ENCODE measurements at regions not wholly inside any gene's neighbourhood (a gene's known extent, or its start where the extent isn't known, plus 50 kb on each side); places are given as distances from the start of the nearest gene placed in this dataset.

DNA sequence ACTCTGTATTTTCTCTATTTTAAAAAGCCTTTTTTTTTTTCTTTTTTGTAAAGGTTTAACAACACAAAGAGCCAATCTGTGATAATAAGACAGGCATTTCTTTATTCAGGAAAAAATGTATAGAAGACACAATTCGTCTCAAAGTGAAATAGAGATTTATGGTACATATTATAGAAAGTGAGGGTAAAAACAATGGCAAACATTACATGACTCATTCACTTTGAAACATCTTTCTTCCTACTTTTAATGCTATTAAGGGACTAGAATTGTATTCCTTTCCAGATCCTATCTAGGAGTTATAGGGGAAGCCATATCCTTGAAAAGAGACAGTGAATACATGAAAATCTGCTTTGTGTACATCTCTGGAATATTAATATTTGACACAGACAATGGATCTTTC lies 137.1 kb upstream of the MCTP2 start:
- Mint-ChIP-seq H3K27me3 (ENCODE audit: insufficient read depth) (peaks cover 2% of the 10 kb centered on the region), H3K4me1 (ENCODE audit: low read depth) (no peaks in the 10 kb centered on the region), H3K27ac (no peak overlapping the region), H3K4me3 (no peak overlapping the region), H3K9me3 (no peaks in the 10 kb centered on the region), H3K36me3 (ENCODE audit: low read depth) (no peaks in the 10 kb centered on the region)
- DNase-seq (ENCODE audit: low spot score) = no peak
- intact Hi-C loops (cut with micrococcal nuclease) = no loop called here

DNA sequence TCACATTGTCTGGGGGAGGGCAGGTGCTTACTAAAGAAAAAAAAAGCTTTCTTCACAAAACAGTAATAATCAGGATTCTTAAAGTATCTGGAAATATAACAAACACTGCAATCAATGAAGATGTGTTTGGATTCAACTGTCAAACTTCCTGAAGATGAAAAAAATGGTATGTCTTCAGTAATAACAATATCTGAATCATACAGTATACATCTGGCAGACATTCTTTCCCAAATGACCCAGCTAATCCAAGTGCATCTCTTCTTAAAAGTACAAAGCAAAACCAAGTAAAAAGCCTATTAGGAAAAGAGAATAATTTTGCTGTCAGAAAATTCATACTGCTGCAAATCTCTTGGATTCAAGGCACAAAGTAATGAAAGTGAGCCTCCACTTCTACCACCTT lies 145.0 kb upstream of the MCTP2 start:
- Mint-ChIP-seq H3K4me3 (no peak overlapping the region), H3K4me1 (ENCODE audit: low read depth) (no peaks in the 10 kb centered on the region), H3K27ac (no peak overlapping the region), H3K9me3 (no peaks in the 10 kb centered on the region), H3K36me3 (ENCODE audit: low read depth) (no peaks in the 10 kb centered on the region), H3K27me3 (ENCODE audit: insufficient read depth) (peaks cover 3% of the 10 kb centered on the region)
- no peak for DNase-seq (ENCODE audit: low spot score)
- intact Hi-C loops (cut with micrococcal nuclease) = no loop called here

DNA sequence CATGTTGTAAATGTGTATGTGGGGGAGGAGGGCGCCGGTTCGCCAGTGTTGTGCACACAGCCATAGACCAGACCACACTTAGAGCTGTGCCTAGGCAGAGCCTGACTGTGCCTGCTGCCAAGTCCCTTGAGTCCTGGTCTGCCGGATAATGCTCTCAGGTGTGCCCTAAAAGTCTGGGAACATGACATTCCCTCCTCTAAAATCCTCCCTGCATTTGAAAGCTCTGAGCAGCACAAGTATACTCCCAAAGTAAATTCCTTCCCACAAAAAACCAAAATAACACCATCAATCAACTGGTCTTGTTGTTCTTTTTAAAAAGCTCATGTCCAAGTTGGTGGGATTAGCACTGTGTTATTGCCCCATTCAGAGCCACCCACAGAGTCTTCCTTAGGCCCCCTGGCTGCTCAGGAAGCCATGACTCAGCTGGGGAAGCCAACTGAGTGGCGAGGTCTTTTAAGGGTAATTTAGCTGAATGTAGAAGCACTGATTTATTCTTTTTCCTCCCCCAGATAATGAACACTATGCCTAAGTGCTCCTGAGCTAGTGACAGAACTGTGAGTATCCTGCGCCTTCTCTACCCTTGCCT lies 147.8 kb upstream of the MCTP2 start:
- intact Hi-C loops (cut with micrococcal nuclease) = no loop called here
- Mint-ChIP-seq H3K4me3 (no peak overlapping the region), H3K36me3 (ENCODE audit: low read depth) (no peaks in the 10 kb centered on the region), H3K27me3 (ENCODE audit: insufficient read depth) (no peaks in the 10 kb centered on the region), H3K4me1 (ENCODE audit: low read depth) (no peaks in the 10 kb centered on the region), H3K27ac (no peak overlapping the region), H3K9me3 (no peaks in the 10 kb centered on the region)
- no peak for DNase-seq (ENCODE audit: low spot score)

DNA sequence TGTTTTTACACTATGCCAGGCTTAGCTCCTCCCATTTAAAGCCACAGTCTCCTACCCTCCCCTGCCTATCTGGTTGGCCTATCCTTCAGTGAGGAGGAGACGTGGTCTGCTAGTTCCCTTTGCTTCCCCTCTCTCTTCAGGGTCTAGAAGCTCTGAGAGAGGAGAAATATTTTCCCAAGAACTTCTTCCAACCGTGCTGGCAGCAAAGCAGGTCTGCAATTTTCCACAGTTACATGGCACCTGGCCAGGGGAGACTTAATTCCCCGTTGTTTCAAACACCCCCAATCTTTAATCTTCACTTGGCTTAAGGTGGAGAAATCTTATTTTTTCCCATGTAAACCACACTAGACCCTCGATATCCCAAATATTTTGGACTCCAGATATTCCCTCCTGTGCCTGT lies 149.5 kb upstream of the MCTP2 start:
- H3K4me3 Mint-ChIP-seq = no peak overlapping the region
- no peaks in the 10 kb centered on the region for H3K4me1 Mint-ChIP-seq (ENCODE audit: low read depth)
- H3K27ac Mint-ChIP-seq = no peak overlapping the region
- H3K36me3 Mint-ChIP-seq (ENCODE audit: low read depth) = no peaks in the 10 kb centered on the region
- no peaks in the 10 kb centered on the region for H3K9me3 Mint-ChIP-seq
- intact Hi-C loops (cut with micrococcal nuclease) = no loop called here
- DNase-seq (ENCODE audit: low spot score) = no peak
- no peaks in the 10 kb centered on the region for H3K27me3 Mint-ChIP-seq (ENCODE audit: insufficient read depth)

DNA sequence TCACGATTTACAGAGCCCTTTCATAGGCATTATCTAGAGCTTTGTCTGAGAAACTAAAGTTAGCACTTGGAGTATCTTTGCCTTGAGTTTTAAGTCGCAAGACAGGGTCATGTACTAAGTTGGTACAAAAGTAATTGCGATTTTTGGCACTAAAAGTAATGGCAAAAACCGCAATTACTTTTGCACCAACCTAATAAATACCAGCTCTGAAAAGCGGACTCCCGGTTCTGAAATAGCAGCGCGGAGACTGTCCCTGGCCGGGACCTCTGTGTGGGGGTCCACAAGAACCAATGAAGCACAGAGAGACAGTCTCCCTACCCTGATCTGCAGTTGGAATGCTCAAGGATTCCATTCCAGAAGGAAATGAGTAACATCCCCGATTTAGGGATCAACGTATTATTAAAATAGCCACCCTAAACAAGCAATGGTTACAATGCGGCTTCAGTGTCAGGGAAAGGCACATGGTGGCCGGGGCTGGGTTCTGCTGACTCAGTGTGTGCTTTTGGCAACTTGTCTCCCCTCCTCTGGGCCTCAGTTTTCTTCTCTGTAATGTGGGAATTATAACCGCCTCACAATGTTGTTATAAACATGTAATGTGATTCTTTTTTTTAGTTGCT lies 150.3 kb upstream of the MCTP2 start:
- no peaks in the 10 kb centered on the region for H3K27me3 Mint-ChIP-seq (ENCODE audit: insufficient read depth)
- no peaks in the 10 kb centered on the region for H3K9me3 Mint-ChIP-seq
- no peak overlapping the region for H3K4me3 Mint-ChIP-seq
- H3K36me3 Mint-ChIP-seq (ENCODE audit: low read depth) = no peaks in the 10 kb centered on the region
- DNase-seq (ENCODE audit: low spot score) = no peak
- no peaks in the 10 kb centered on the region for H3K4me1 Mint-ChIP-seq (ENCODE audit: low read depth)
- no peak overlapping the region for H3K27ac Mint-ChIP-seq
- intact Hi-C loops (cut with micrococcal nuclease) = no loop called here

DNA sequence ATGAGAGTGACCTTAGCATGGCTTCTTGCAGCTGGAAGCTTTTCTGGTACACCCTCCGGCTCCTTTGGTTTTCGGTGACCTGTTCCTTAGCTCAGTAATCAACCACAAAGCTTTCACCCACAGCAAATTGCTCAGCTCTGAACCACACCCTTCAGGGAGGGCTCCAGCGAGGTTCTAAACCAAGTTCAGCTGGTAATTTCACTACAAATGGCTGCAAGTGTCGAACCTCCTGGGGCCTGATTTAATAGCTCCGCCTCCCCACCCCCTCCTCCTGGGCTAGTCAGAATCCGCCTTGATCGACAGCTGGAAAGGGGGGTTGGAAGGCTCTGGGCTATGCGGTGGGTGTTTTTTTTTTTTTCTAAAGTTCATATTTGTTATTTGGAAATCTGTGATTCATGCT lies 150.9 kb upstream of the MCTP2 start:
- Mint-ChIP-seq H3K27me3 (ENCODE audit: insufficient read depth) (no peaks in the 10 kb centered on the region), H3K9me3 (no peaks in the 10 kb centered on the region), H3K27ac (no peak overlapping the region), H3K36me3 (ENCODE audit: low read depth) (no peaks in the 10 kb centered on the region), H3K4me1 (ENCODE audit: low read depth) (no peaks in the 10 kb centered on the region), H3K4me3 (no peak overlapping the region)
- intact Hi-C loops (cut with micrococcal nuclease) = no loop called here
- no peak for DNase-seq (ENCODE audit: low spot score)

DNA sequence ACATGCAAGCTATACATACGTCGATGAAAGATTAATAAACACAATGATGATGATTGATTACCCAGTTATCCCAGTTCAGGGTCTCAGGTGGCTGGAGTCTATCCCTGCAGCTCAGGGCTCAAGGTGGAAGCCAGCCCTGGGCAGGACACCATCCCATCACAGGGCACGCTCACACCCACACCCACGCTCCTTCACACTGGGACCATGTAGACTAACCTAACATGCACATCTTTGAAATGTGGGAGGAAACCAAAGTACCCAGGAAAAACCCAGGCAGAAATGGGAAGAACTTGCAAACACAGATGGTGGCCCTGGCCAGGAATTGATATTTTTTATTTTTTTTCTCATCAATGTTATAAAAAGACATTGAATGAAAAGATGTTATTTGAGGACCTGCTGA lies 151.4 kb upstream of the MCTP2 start:
- Mint-ChIP-seq H3K4me1 (ENCODE audit: low read depth) (no peaks in the 10 kb centered on the region), H3K36me3 (ENCODE audit: low read depth) (no peaks in the 10 kb centered on the region), H3K9me3 (no peaks in the 10 kb centered on the region), H3K4me3 (no peak overlapping the region), H3K27me3 (ENCODE audit: insufficient read depth) (no peaks in the 10 kb centered on the region), H3K27ac (no peak overlapping the region)
- DNase-seq (ENCODE audit: low spot score) = no peak
- intact Hi-C loops (cut with micrococcal nuclease) = no loop called here

DNA sequence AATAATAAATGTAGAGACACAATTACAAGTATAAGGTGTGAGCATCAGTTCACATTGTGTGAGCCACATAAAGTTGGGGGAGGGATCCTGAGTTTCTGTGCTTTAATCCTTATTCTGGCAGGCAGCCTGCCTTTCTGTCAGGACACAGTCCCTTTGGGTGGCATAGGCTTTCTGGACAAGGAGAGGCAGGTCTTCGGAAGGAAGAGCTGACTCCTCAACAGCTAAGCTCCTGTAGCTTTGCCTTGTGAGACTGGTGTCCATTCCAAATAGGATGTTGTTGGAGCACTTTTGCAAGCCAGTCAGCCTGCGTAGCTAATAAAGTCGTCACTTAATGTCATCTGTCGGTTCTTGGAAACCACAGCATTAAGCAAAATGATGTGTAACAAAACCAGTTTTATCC lies 151.9 kb upstream of the MCTP2 start:
- Mint-ChIP-seq H3K4me1 (ENCODE audit: low read depth) (no peaks in the 10 kb centered on the region), H3K9me3 (no peaks in the 10 kb centered on the region), H3K4me3 (no peak overlapping the region), H3K27ac (no peak overlapping the region), H3K36me3 (ENCODE audit: low read depth) (no peaks in the 10 kb centered on the region), H3K27me3 (ENCODE audit: insufficient read depth) (no peaks in the 10 kb centered on the region)
- intact Hi-C loops (cut with micrococcal nuclease) = no loop called here
- DNase-seq (ENCODE audit: low spot score) = no peak

DNA sequence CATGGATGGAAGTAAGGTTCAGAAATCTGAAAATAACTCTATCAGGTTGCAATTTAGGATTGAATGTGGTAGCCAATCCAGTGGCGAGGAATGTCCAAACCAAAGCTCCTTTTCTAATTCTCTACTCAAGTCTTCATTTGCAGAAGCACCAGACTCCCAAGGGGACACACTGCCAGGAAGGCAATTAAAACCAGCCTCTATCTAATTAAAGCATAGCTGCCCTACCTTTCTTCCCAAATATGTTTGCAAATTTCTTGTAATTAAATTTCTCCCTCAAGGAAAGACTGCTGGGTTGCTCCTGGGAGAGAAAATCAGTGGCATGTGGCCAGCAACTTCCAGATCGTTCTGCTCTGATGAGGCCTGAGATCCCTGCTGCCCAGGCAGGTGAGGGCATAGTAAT lies 153.4 kb upstream of the MCTP2 start:
- Mint-ChIP-seq H3K27me3 (ENCODE audit: insufficient read depth) (no peaks in the 10 kb centered on the region), H3K4me1 (ENCODE audit: low read depth) (no peaks in the 10 kb centered on the region), H3K4me3 (no peak overlapping the region), H3K9me3 (no peaks in the 10 kb centered on the region), H3K27ac (no peak overlapping the region), H3K36me3 (ENCODE audit: low read depth) (no peaks in the 10 kb centered on the region)
- intact Hi-C loops (cut with micrococcal nuclease) = no loop called here
- DNase-seq (ENCODE audit: low spot score) = no peak

DNA sequence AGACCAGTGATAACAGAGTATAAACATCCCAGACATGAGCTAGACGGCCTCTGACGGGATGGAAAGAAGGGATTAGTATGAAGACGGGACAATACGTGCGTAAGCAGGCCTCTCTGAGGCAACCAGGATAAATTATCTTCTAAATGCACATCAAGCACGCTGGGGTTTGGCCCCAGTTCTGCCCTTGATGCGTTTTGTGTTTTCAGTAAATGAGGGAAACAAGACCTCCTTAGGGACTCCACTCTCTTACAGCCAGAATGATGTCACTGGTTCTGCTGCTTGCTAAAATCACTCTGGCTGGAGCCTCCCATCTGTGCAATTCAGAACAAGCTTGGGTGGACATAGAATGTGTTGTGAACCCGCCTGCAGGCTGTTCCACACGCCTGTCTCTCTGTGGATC lies 156.0 kb upstream of the MCTP2 start:
- DNase-seq (ENCODE audit: low spot score) = no peak
- Mint-ChIP-seq H3K27ac (no peak overlapping the region), H3K27me3 (ENCODE audit: insufficient read depth) (no peaks in the 10 kb centered on the region), H3K4me3 (no peak overlapping the region), H3K9me3 (no peaks in the 10 kb centered on the region), H3K4me1 (ENCODE audit: low read depth) (no peaks in the 10 kb centered on the region), H3K36me3 (ENCODE audit: low read depth) (no peaks in the 10 kb centered on the region)
- intact Hi-C loops (cut with micrococcal nuclease) = no loop called here

DNA sequence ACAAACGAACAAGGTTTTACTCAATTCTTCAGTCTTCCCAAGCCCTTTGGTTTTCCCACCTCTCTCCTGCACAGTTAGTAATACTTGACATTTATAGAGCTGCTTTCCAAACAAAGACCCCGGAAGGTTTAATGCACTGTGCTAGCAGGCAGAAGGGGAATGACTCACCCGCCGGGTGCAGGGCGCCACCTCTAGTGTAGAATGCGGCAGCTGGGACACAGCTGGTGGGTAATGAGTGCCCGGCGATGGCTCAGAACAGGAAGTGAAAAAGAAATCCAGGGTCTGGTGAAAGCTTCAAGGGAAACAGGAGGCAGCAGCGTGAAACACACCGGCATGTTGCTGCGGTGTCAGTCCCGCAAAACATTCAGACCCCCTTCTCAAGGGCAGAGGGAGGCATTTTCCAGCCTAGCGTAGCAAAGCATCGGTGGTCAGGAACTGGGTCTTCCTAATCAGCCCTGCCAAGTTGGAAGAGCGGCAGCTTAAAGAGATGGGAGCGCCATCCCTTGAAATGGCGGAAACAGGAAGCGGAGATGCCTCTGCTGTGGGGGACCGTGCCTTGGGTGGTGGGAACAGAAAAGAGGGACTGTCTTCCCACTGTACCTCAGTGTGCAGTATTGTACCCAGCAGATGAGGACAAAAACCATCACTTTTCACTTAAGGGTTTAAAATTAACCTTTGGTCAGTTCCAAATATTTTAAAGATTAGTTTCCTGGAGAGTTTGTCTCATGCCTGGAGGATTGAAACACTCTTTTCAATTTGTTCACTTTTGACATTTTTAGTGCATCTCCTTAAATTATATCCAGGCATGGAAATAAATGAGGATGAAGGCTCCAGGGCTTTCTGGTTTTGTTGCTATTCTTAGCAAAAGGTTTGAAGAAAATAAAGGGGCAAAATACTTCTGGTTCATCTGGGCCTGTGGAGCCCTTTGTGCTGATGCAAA lies 160.7 kb upstream of the MCTP2 start:
- H3K4me3 Mint-ChIP-seq = no peak overlapping the region
- no peak for DNase-seq (ENCODE audit: low spot score)
- intact Hi-C loops (cut with micrococcal nuclease) = no loop called here
- peaks cover 6% of the 10 kb centered on the region for H3K27me3 Mint-ChIP-seq (ENCODE audit: insufficient read depth)
- H3K4me1 Mint-ChIP-seq (ENCODE audit: low read depth) = no peaks in the 10 kb centered on the region
- H3K36me3 Mint-ChIP-seq (ENCODE audit: low read depth) = no peaks in the 10 kb centered on the region
- H3K9me3 Mint-ChIP-seq = no peaks in the 10 kb centered on the region
- no peak overlapping the region for H3K27ac Mint-ChIP-seq

DNA sequence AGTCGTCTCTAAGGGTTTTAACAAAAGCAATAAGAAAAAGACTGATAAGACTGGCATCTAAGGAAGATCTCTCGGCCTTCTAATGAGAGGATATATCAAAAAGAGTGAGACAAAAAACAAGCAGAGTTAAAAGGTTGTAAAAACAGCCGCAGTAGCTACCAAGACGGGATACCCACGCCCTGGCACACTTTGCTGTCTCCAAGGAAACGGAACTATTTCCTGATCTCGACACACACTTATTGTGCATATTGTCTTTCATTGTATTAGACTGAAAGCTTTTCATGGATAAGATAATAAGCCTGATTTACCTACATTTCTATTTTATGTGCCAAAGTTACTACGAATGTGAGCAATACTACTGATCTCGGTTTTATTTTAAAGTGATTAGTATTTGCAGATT lies 161.5 kb upstream of the MCTP2 start:
- Mint-ChIP-seq H3K4me3 (no peak overlapping the region), H3K9me3 (no peaks in the 10 kb centered on the region), H3K4me1 (ENCODE audit: low read depth) (no peaks in the 10 kb centered on the region), H3K36me3 (ENCODE audit: low read depth) (no peaks in the 10 kb centered on the region), H3K27ac (no peak overlapping the region), H3K27me3 (ENCODE audit: insufficient read depth) (peaks cover 6% of the 10 kb centered on the region)
- intact Hi-C loops (cut with micrococcal nuclease) = no loop called here
- DNase-seq (ENCODE audit: low spot score) = no peak

DNA sequence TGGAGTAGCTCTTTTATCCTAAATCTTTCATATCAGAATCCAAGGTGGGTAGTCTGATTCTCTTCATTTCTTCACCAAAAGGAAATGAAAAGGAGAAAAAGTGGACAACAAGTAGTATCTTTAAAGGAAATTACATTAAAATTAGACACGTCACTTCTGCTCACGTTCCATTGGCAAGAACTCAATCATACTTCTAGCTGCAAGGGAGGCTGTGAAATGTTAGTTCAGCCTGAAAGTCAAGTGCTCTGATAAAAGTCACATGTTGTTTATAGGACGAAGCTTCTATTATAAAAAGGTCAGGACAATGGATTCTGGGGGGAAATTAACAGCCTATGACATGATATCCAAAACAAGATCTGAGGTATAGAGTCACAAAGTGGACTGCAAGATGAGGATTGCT lies 164.6 kb upstream of the MCTP2 start:
- DNase-seq (ENCODE audit: low spot score) = no peak

More for the DNA sequence above, 164.6 kb upstream of the MCTP2 start:
- Mint-ChIP-seq H3K4me1 (ENCODE audit: low read depth) (no peaks in the 10 kb centered on the region), H3K36me3 (ENCODE audit: low read depth) (no peaks in the 10 kb centered on the region), H3K9me3 (no peaks in the 10 kb centered on the region), H3K27me3 (ENCODE audit: insufficient read depth) (peaks cover 11% of the 10 kb centered on the region), H3K4me3 (no peak overlapping the region), H3K27ac (no peak overlapping the region)
- intact Hi-C loops (cut with micrococcal nuclease) = no loop called here

Data from activated T-helper 1 cell treated with anti-CD3 and anti-CD28 coated beads, Interleukin-12 subunit alpha, Interleukin-12 subunit beta, Interleukin-2, Interleukin-4 antibody, amounts not matched to agents 30 ng/mL and 10 ng/mL and 1 ng/mL, durations not matched to agents 14 hours and 24 hours and 36 hours (primary cell).